Esophagus muscularis mucosa (tissue), 4 donors: ENCODE measurements at regions not wholly inside any gene's neighbourhood (a gene's known extent, or its start where the extent isn't known, plus 50 kb on each side); places are given as distances from the start of the nearest gene placed in this dataset.

Source experiments
- DNase-seq: peaks from one replicate; pipeline ENCODE4 v3.0.0-alpha.2; 2017; ENCODE audit errors: extremely low spot score
- H3K27ac ChIP-seq, 4 donors: fragments of 200-600 bp; sonication (generic); replicated peaks in 1 of 4; 1 replicate in 3 of 4; 2 replicates in 1 of 4; pipeline ENCODE4 v1.5.1; 2016 to 2019; ENCODE audit warnings: mild to moderate bottlenecking in 1 of 4
- H3K27me3 ChIP-seq, 4 donors: fragments of 200-600 bp; sonication (generic); one replicate each; pipeline versions ENCODE4 v1.5.1 to v1.6.0; 2016 to 2019
- H3K36me3 ChIP-seq, 4 donors: fragments of 200-600 bp; sonication (generic); one replicate each; pipeline ENCODE4 v1.5.1; 2016 to 2019
- H3K4me1 ChIP-seq, 4 donors: fragments of 200-600 bp; sonication (generic); one replicate each; pipeline ENCODE4 v1.5.1; 2016 to 2019
- H3K4me3 ChIP-seq, 4 donors: fragments of 200-600 bp; sonication (generic); 1 replicate in 2 of 4; 2 replicates in 2 of 4; pipeline ENCODE4 v1.5.1; 2016 to 2019; ENCODE audit warnings: mild to moderate bottlenecking in 4 of 4, moderate library complexity in 1 of 4
- H3K9me3 ChIP-seq, 4 donors: fragments of 200-600 bp; sonication (generic); 1 replicate in 3 of 4; 2 replicates in 1 of 4; pipeline ENCODE4 v1.5.1; 2016 to 2019
- EP300 ChIP-seq: sonication (generic); formaldehyde crosslinking; IDR thresholded peaks from one replicate; pipeline ENCODE4 v1.6.1; 2017; ENCODE audit warnings: antibody characterized with exemption
- POLR2A ChIP-seq: fragments of 450-650 bp; IDR thresholded peaks from one replicate; pipeline ENCODE4 v1.6.1; 2017; ENCODE audit warnings: antibody characterized with exemption, moderate library complexity, mild to moderate bottlenecking, low read depth
- POLR2AphosphoS5 ChIP-seq, 2 donors: sonication (generic); formaldehyde crosslinking; IDR thresholded peaks; one replicate each; pipeline ENCODE4 v1.6.1; 2017; ENCODE audit warnings: antibody characterized with exemption in 2 of 2
- WGBS: methylation state at CpG from one replicate; pipeline ENCODE4 v1.1.5; 2018; 5-methylcytosine and 5-hydroxymethylcytosine counted together
- intact Hi-C: fragments of 100-400 bp; cut with DNase I; formaldehyde crosslinking; loops from one replicate; pipeline ENCODE4 v1.15.1; 2023
- TF ChIP-seq, protein P1 (sequence below), 3 experiments: fragments of 200-600 bp in 2 of 3; fragments of 450-650 bp in 1 of 3; sonication (generic) in 2 of 3; IDR thresholded peaks; one replicate each; pipeline ENCODE4 v1.5.1; 2017 to 2019; ENCODE audit warnings: antibody characterized with exemption in 3 of 3, mild to moderate bottlenecking in 2 of 3, moderate library complexity in 1 of 3

DNA sequence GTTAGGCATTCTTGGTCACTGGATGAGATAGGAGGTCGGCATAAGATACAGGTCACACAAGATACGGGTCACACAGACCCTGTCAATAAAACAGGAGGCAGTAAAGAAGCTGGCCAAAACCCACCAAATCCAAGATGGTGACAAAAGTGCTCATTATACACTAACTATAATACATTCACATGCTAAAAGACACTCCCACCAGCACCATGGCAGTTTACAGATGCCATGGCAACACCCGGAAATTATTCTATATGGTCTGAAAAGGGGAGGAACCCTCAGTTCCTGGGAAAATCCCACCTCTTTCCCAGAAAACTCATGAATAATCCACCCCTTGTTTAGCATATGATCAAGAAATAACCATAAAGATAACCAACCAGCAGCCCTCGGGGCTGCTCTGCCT, 56.0 kb upstream of the PTPRM start:
- TF ChIP-seq, protein P1, sequence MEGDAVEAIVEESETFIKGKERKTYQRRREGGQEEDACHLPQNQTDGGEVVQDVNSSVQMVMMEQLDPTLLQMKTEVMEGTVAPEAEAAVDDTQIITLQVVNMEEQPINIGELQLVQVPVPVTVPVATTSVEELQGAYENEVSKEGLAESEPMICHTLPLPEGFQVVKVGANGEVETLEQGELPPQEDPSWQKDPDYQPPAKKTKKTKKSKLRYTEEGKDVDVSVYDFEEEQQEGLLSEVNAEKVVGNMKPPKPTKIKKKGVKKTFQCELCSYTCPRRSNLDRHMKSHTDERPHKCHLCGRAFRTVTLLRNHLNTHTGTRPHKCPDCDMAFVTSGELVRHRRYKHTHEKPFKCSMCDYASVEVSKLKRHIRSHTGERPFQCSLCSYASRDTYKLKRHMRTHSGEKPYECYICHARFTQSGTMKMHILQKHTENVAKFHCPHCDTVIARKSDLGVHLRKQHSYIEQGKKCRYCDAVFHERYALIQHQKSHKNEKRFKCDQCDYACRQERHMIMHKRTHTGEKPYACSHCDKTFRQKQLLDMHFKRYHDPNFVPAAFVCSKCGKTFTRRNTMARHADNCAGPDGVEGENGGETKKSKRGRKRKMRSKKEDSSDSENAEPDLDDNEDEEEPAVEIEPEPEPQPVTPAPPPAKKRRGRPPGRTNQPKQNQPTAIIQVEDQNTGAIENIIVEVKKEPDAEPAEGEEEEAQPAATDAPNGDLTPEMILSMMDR (IDR thresholded peaks at IDR 0.05), result no peak
- no peak for TF ChIP-seq POLR2AphosphoS5 (IDR thresholded peaks at IDR 0.05)
- no peak for TF ChIP-seq POLR2A
- TF ChIP-seq EP300, result no peak
- WGBS, result 88% methylated on average over 4 of the region's 4 CpGs
- Histone ChIP-seq H3K27me3 (no peaks in the 10 kb centered on the region), H3K27ac (no peak overlapping the region), H3K4me1 (peaks cover 3 to 23% (median 14%) of the 10 kb centered on the region in 4 donors), H3K9me3 (no peaks in the 10 kb centered on the region), H3K36me3 (no peaks in the 10 kb centered on the region), H3K4me3 (no peak overlapping the region)
- intact Hi-C loops, result no loop called here
- DNase-seq, result no peak

GRCh38 chr18:7512348-7512747, 54.8 kb upstream of the PTPRM start:
- intact Hi-C loops, result no loop called here
- H3K4me1 ChIP-seq, result peaks cover 3 to 23% (median 14%) of the 10 kb centered on the region in 4 donors
- no peak overlapping the region for H3K4me3 ChIP-seq
- no peaks in the 10 kb centered on the region for H3K9me3 ChIP-seq
- TF ChIP-seq POLR2A (no peak), POLR2AphosphoS5 (IDR thresholded peaks at IDR 0.05) (no peak), EP300 (no peak)
- TF ChIP-seq, protein P1 (IDR thresholded peaks at IDR 0.05), result no peak
- H3K36me3 ChIP-seq, result no peaks in the 10 kb centered on the region
- no peaks in the 10 kb centered on the region for H3K27me3 ChIP-seq
- 57% methylated on average over 5 of the region's 5 CpGs for WGBS
- no peak overlapping the region for H3K27ac ChIP-seq
- no peak for DNase-seq

- no peak overlapping the region for H3K27ac ChIP-seq
- 64% methylated on average over 3 of the region's 3 CpGs for WGBS
- TF ChIP-seq POLR2A (no peak), EP300 (no peak), POLR2AphosphoS5 (IDR thresholded peaks at IDR 0.05) (no peak)
- TF ChIP-seq, protein P1 (IDR thresholded peaks at IDR 0.05), result no peak
- intact Hi-C loops, result no loop called here
- H3K27me3 ChIP-seq, result no peaks in the 10 kb centered on the region
- no peaks in the 10 kb centered on the region for H3K36me3 ChIP-seq
- H3K4me3 ChIP-seq, result no peak overlapping the region
- H3K9me3 ChIP-seq, result no peaks in the 10 kb centered on the region
- peaks cover 3 to 23% (median 14%) of the 10 kb centered on the region in 4 donors for H3K4me1 ChIP-seq
- no peak for DNase-seq
These were observed 54.1 kb upstream of the PTPRM start for GRCh38 chr18:7512990-7513389.

GRCh38 chr18:7514796-7515440, 52.2 kb upstream of the PTPRM start:
- H3K27ac ChIP-seq, result no peak overlapping the region
- H3K4me3 ChIP-seq, result no peak overlapping the region
- H3K4me1 ChIP-seq, result peaks cover 3 to 23% (median 14%) of the 10 kb centered on the region in 4 donors
- H3K27me3 ChIP-seq, result no peaks in the 10 kb centered on the region
- intact Hi-C loops, result no loop called here
- no peaks in the 10 kb centered on the region for H3K36me3 ChIP-seq
- DNase-seq, result no peak
- 80% methylated on average over 11 of the region's 11 CpGs for WGBS
- TF ChIP-seq EP300, result no peak
- TF ChIP-seq POLR2A, result no peak
- TF ChIP-seq, protein P1 (IDR thresholded peaks at IDR 0.05), result no peak
- no peak for TF ChIP-seq POLR2AphosphoS5 (IDR thresholded peaks at IDR 0.05)
- no peaks in the 10 kb centered on the region for H3K9me3 ChIP-seq
